Muscle layer of colon (tissue), 2 donors: ENCODE measurements at regions not wholly inside any gene's neighbourhood (a gene's known extent, or its start where the extent isn't known, plus 50 kb on each side); places are given as distances from the start of the nearest gene placed in this dataset.
"Not testable (repeated sequence)": the region's sequence is repeated elsewhere in the genome, so short reads cannot be mapped to it uniquely, and the experiment has no call there.

ENCODE experiments used
- H3K27ac ChIP-seq: one replicate; pipeline ENCODE4 v1.7.0; 2013; ENCODE audit warnings: low read depth, mild to moderate bottlenecking, low read length, moderate library complexity
- H3K27me3 ChIP-seq, 2 donors: one replicate each; pipeline ENCODE4 v1.7.0; 2013; ENCODE audit warnings: low read length in 2 of 2, mild to moderate bottlenecking in 2 of 2; ENCODE audit not compliant: insufficient read depth in 2 of 2, control insufficient read depth in 1 of 2
- H3K36me3 ChIP-seq: one replicate; pipeline ENCODE4 v1.7.0; 2013; ENCODE audit warnings: mild to moderate bottlenecking, low read length; ENCODE audit not compliant: insufficient read depth
- H3K4me1 ChIP-seq: one replicate; pipeline ENCODE4 v1.7.0; 2013; ENCODE audit warnings: mild to moderate bottlenecking, low read length; ENCODE audit not compliant: insufficient read depth
- H3K4me3 ChIP-seq, 2 donors: one replicate each; pipeline ENCODE4 v1.7.0; 2013; ENCODE audit warnings: low read length in 2 of 2, low read depth in 1 of 2, mild to moderate bottlenecking in 1 of 2, moderate library complexity in 1 of 2
- H3K9ac ChIP-seq: one replicate; pipeline ENCODE4 v1.7.0; 2013; ENCODE audit warnings: low read length
- H3K9me3 ChIP-seq: one replicate; pipeline ENCODE4 v1.7.0; 2013; ENCODE audit warnings: mild to moderate bottlenecking, low read length
- donor health status: abdominal sarcoma.
- donor health status: Adenocarcinoma of cecum.

- not testable (repeated sequence) for H3K4me3 ChIP-seq, H3K9me3 ChIP-seq, H3K36me3 ChIP-seq, H3K9ac ChIP-seq, H3K27ac ChIP-seq, H3K4me1 ChIP-seq, H3K27me3 ChIP-seq
These were observed 1631.4 kb upstream of the FLRT2 start for GRCh38 chr14:83898558-83898957.

GRCh38 chr14:83899706-83900105 is 1630.2 kb upstream of the FLRT2 start:
- no peaks in the 10 kb centered on the region for H3K9me3 ChIP-seq
- no peak overlapping the region for H3K27ac ChIP-seq
- H3K36me3 ChIP-seq: no peaks in the 10 kb centered on the region
- H3K4me3 ChIP-seq: no peak overlapping the region
- no peak overlapping the region for H3K9ac ChIP-seq
- H3K4me1 ChIP-seq: no peaks in the 10 kb centered on the region
- H3K27me3 ChIP-seq: no peaks in the 10 kb centered on the region

GRCh38 chr14:83905157-83905556 is 1624.8 kb upstream of the FLRT2 start:
- H3K27me3 ChIP-seq: no peaks in the 10 kb centered on the region
- H3K36me3 ChIP-seq: no peaks in the 10 kb centered on the region
- no peak overlapping the region for H3K27ac ChIP-seq
- H3K9me3 ChIP-seq: no peaks in the 10 kb centered on the region
- no peaks in the 10 kb centered on the region for H3K4me1 ChIP-seq
- H3K4me3 ChIP-seq: no peak overlapping the region
- H3K9ac ChIP-seq: no peak overlapping the region

GRCh38 chr14:83908419-83908818 is 1621.5 kb upstream of the FLRT2 start:
- Histone ChIP-seq H3K36me3 (no peaks in the 10 kb centered on the region), H3K27me3 (no peaks in the 10 kb centered on the region), H3K4me3 (no peak overlapping the region), H3K9ac (no peak overlapping the region), H3K4me1 (no peaks in the 10 kb centered on the region), H3K27ac (no peak overlapping the region), H3K9me3 (no peaks in the 10 kb centered on the region)

- no peaks in the 10 kb centered on the region for H3K4me1 ChIP-seq
- no peak overlapping the region for H3K4me3 ChIP-seq
- H3K27ac ChIP-seq: no peak overlapping the region
- no peaks in the 10 kb centered on the region for H3K27me3 ChIP-seq
- no peak overlapping the region for H3K9ac ChIP-seq
- no peaks in the 10 kb centered on the region for H3K9me3 ChIP-seq
- no peaks in the 10 kb centered on the region for H3K36me3 ChIP-seq
These were observed 1620.4 kb upstream of the FLRT2 start for GRCh38 chr14:83909507-83909906.

- Histone ChIP-seq H3K36me3 (no peaks in the 10 kb centered on the region), H3K4me1 (no peaks in the 10 kb centered on the region), H3K9me3 (no peaks in the 10 kb centered on the region), H3K27me3 (no peaks in the 10 kb centered on the region), H3K4me3 (no peak overlapping the region), H3K9ac (no peak overlapping the region), H3K27ac (no peak overlapping the region)
These were observed 1617.8 kb upstream of the FLRT2 start for GRCh38 chr14:83912032-83912642.

GRCh38 chr14:83913476-83913875 is 1616.5 kb upstream of the FLRT2 start:
- Histone ChIP-seq H3K27ac (no peak overlapping the region), H3K27me3 (no peaks in the 10 kb centered on the region), H3K4me1 (no peaks in the 10 kb centered on the region), H3K4me3 (no peak overlapping the region), H3K9ac (no peak overlapping the region), H3K9me3 (no peaks in the 10 kb centered on the region), H3K36me3 (no peaks in the 10 kb centered on the region)

- no peak overlapping the region for H3K4me3 ChIP-seq
- H3K4me1 ChIP-seq: no peaks in the 10 kb centered on the region
- H3K9ac ChIP-seq: no peak overlapping the region
- no peaks in the 10 kb centered on the region for H3K9me3 ChIP-seq
- no peaks in the 10 kb centered on the region for H3K27me3 ChIP-seq
- H3K27ac ChIP-seq: no peak overlapping the region
- no peaks in the 10 kb centered on the region for H3K36me3 ChIP-seq
These were observed 1611.4 kb upstream of the FLRT2 start for GRCh38 chr14:83918546-83918945.

GRCh38 chr14:83919675-83920074 is 1610.3 kb upstream of the FLRT2 start:
- not testable (repeated sequence) for H3K4me1 ChIP-seq, H3K27ac ChIP-seq, H3K9me3 ChIP-seq, H3K36me3 ChIP-seq, H3K27me3 ChIP-seq, H3K9ac ChIP-seq, H3K4me3 ChIP-seq

- Histone ChIP-seq H3K9me3 (no peaks in the 10 kb centered on the region), H3K9ac (no peak overlapping the region), H3K4me3 (no peak overlapping the region), H3K4me1 (no peaks in the 10 kb centered on the region), H3K27me3 (no peaks in the 10 kb centered on the region), H3K36me3 (no peaks in the 10 kb centered on the region), H3K27ac (no peak overlapping the region)
These were observed 1606.1 kb upstream of the FLRT2 start for GRCh38 chr14:83923842-83924241.

- no peak overlapping the region for H3K9ac ChIP-seq
These were observed 1605.7 kb upstream of the FLRT2 start for GRCh38 chr14:83924259-83924658.

GRCh38 chr14:83940253-83940652 is 1589.7 kb upstream of the FLRT2 start:
- Histone ChIP-seq H3K9me3 (no peaks in the 10 kb centered on the region), H3K9ac (no peak overlapping the region), H3K4me1 (no peaks in the 10 kb centered on the region), H3K4me3 (no peak overlapping the region), H3K27me3 (no peaks in the 10 kb centered on the region), H3K27ac (no peak overlapping the region), H3K36me3 (no peaks in the 10 kb centered on the region)

More at GRCh38 chr14:83924259-83924658, 1605.7 kb upstream of the FLRT2 start:
- Histone ChIP-seq H3K4me3 (no peak overlapping the region), H3K4me1 (no peaks in the 10 kb centered on the region), H3K9me3 (no peaks in the 10 kb centered on the region), H3K27me3 (no peaks in the 10 kb centered on the region), H3K36me3 (no peaks in the 10 kb centered on the region), H3K27ac (no peak overlapping the region)
